LNCaP clone FGC (cell line): ENCODE measurements at regions not wholly inside any gene's neighbourhood (a gene's known extent, or its start where the extent isn't known, plus 50 kb on each side); places are given as distances from the start of the nearest gene placed in this dataset.

Source experiments
- DNase-seq: peaks from one replicate; pipeline ENCODE4 v3.0.0-alpha.2; 2011; ENCODE audit warnings: low read depth
- H3K4me3 ChIP-seq: 2 replicates; pipeline ENCODE4 v1.5.1; 2011; ENCODE audit warnings: mild to moderate bottlenecking, low read depth, low read length, control low read depth
- CTCF ChIP-seq: IDR thresholded peaks from 2 replicates; pipeline ENCODE4 v1.5.1; 2012; ENCODE audit warnings: mild to moderate bottlenecking; ENCODE audit not compliant: control insufficient read depth, insufficient read depth; ENCODE audit errors: extremely low read depth

- TF ChIP-seq CTCF = no peak
- DNase-seq = no peak
- H3K4me3 ChIP-seq = no peak overlapping the region
Measured at GRCh38 chr9:120338340-120338739, 241.6 kb downstream of the CDK5RAP2 start.

- H3K4me3 ChIP-seq = no peak overlapping the region
- no peak for DNase-seq
- no peak for TF ChIP-seq CTCF
Measured at GRCh38 chr9:120337131-120337530, 242.8 kb downstream of the CDK5RAP2 start.

- H3K4me3 ChIP-seq = no peak overlapping the region
- no peak for DNase-seq
- TF ChIP-seq CTCF = no peak
Measured at GRCh38 chr9:120336753-120337090, 243.2 kb downstream of the CDK5RAP2 start.

- H3K4me3 ChIP-seq = no peak overlapping the region
- DNase-seq = no peak
- no peak for TF ChIP-seq CTCF
Measured at GRCh38 chr9:120336021-120336752, 243.8 kb downstream of the CDK5RAP2 start.

GRCh38 chr9:120331913-120332312 lies 248.1 kb downstream of the CDK5RAP2 start:
- no peak for TF ChIP-seq CTCF
- DNase-seq = no peak
- no peak overlapping the region for H3K4me3 ChIP-seq

- no peak for TF ChIP-seq CTCF
- DNase-seq = no peak
- no peak overlapping the region for H3K4me3 ChIP-seq
Measured at GRCh38 chr9:120330031-120330430, 249.9 kb downstream of the CDK5RAP2 start.

GRCh38 chr9:120327322-120327721 lies 252.6 kb downstream of the CDK5RAP2 start:
- no peak for DNase-seq
- no peak overlapping the region for H3K4me3 ChIP-seq
- no peak for TF ChIP-seq CTCF
